NB4 (cell line): ENCODE measurements at regions not wholly inside any gene's neighbourhood (a gene's known extent, or its start where the extent isn't known, plus 50 kb on each side); places are given as distances from the start of the nearest gene placed in this dataset.

ENCODE experiments used
- CTCF ChIP-seq: IDR thresholded peaks from one replicate; pipeline ENCODE4 v1.5.1; 2012; ENCODE audit warnings: low read depth, low read length
- MAX ChIP-seq: IDR thresholded peaks from 2 replicates; pipeline ENCODE4 v1.6.1; 2011; ENCODE audit warnings: low read depth, low read length
- MYC ChIP-seq: IDR thresholded peaks from 2 replicates; pipeline ENCODE4 v1.6.1; 2011; ENCODE audit warnings: low read depth, low read length
- POLR2A ChIP-seq: IDR thresholded peaks from 2 replicates; pipeline ENCODE4 v1.6.1; 2011; ENCODE audit warnings: mild to moderate bottlenecking; ENCODE audit not compliant: insufficient read length; ENCODE audit errors: extremely low read depth

GRCh38 chr6:77073410-77073760 lies 389.9 kb downstream of the HTR1B start:
- TF ChIP-seq MYC: no peak
- no peak for TF ChIP-seq CTCF
- no peak for TF ChIP-seq POLR2A
- no peak for TF ChIP-seq MAX
